Non-pigmented ciliary epithelial cell (primary cell): ENCODE measurements at regions not wholly inside any gene's neighbourhood (a gene's known extent, or its start where the extent isn't known, plus 50 kb on each side); places are given as distances from the start of the nearest gene placed in this dataset.
"Not testable (repeated sequence)": the region's sequence is repeated elsewhere in the genome, so short reads cannot be mapped to it uniquely, and the experiment has no call there.

Experiments used
- DNase-seq: peaks from one replicate; pipeline ENCODE4 v3.0.0-alpha.2; 2010; ENCODE audit warnings: low read depth

DNA sequence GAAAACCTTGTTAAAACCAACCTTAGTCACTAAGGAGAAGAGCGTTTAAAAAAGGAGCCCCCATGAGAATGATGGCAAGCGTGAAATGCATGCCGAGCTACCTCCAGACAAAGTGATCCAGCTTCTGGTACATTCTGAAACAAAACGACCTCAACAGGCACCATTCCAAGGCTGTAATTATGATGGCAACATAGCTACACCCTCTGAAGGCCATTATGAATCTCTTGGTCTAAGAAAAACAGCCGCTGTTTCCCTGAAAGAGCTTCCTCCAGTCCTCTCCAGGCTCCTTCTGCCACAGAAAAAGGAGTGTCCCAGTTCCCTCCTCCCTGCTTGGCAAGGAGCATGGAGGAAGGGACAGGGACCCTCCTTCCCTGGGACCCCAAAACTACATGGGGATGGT is 50.0 kb upstream of the ABLIM1 start:
- no peak for DNase-seq

DNA sequence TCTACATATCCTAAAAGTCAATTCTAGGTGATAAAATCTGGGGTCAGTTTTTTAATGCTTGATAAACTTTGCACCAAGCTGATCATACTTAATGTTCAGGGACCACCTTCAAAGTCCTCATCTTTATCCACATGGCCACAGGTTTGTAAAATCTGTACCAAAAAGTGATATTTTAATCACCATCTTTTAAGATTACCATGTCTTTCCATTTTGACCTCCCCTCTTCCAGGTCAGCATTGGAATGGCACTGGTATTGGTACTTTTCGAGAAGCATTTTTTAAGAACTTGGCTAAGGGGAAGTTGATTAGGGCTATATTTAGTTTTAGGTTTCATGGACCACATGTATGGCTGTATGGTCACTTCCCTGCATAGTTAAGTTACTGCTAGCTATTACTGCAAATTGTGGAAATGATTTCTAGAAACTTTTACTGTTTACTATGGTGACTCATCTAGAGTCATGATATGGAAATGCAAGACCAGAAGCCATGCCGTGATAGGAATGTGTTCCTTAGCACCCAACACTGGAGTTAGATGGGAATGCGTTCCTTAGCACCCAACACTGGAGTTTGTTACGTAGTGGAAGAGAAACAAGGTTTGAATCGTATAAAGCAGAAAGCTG is 50.8 kb upstream of the ABLIM1 start:
- peak; percentile 77 for DNase-seq

DNA sequence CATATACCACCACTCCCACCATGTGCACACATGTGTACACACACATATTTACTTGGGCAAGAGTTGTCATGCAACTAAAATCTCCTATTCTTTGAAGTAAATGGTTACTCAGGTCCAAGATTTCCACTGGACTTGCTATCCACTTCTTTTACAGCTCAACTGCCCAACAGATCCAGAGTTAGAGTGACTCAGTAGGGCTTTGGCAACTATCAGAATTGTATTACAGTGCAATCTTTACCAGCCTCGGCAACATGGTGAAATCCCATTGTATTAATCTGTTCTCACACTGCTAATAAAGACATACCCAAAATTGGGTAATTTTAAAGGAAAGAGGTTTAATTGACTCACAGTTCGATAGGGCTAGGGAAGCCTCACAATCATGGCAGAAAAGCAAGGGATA is 51.9 kb upstream of the ABLIM1 start:
- DNase-seq: no peak

DNA sequence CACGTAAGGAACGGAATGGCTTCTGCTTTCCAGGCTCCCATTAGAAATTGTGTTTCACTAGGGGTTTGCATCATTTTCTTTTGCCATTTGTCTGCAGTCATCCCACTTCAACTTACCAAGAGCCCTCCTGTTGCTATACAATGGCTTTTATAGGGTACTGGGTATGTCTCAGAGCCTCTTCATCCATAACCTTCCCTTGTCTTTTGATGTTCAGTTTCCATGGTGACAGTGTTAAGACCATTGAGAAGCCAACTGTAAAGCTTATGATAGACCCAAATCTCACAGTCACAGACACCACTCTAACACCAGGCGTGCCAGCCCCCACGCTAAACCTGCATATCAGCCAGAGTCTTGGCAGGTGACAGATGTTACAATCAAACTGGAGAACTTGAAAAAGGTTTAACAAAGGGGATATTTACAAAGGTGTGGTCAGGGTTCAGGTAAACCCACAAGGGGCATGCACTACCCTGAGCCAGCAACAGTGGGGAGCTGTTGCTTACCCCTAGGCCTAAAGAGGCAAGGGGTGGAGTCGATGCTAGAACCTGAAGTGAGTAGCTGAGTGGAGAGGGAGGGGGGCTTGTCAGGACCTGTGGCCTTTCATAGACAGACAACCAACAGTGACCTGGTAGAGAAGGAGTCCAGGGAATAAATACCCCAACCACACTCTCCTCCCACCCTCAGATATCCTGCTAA is 53.2 kb upstream of the ABLIM1 start:
- no peak for DNase-seq

DNA sequence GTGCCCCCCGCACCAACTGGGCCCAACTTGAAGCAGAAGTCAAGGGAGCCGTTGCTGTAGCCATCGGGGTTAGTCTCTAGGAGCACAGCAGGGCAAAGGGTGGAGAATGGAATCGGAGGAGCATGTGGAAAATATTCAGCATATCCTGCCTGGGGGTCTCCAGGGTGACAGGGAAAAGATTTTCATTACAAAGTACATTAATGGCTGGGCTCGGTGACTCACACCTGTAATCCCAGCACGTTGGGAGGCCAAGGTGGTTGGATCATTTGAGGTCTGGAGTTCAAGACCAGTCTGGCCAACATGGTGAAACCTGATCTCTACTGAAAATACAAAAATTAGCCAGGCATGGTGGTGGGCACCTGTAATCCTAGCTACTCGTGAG is 53.8 kb upstream of the ABLIM1 start:
- no peak for DNase-seq

DNA sequence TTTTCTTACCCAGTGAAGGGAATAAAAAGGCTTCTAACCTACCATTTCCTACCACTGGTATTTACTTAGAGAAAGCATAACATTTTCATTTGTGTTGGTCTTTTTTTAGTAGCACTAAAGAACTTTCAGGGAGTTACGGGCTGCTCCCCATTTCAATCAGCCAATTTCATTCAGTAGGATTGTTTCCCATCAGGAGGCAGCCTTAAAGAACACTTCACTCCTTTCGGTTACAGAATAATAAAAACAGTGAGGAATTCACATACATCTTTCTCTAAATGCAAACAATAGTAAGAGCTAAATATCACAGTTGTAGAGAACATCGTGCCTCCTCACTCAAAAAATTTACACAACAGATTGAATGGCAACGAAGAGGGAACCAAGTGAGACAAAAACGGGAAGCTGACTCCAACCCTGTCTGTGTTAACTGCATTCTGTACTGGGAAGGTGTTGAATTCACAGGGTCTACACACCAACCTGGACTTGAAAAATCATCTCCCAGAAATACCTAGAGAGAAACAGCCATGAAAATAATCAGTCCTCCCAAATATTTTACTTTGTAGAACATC is 55.5 kb upstream of the ABLIM1 start:
- no peak for DNase-seq

DNA sequence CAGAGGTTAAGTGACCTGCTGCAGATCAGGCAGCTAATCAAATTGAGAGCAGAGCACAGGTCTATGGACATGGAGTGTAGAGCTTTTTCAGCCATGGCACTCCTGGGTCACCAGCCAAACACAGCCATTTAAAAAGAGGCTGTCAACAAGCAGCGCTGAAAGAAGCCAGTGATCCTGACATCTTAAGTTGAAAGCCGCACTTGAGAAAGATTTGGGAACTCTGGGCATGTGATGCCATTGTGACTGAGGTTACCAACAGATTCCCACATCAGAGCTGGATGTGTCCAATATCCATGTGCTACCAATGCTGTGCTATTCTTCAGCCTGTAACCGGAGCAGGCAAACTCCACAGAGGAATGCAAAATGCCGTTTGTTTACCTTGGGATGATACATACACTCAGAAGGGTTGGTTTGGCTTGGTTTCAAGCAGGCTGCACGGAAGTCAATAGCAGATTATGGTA is 56.2 kb upstream of the ABLIM1 start:
- peak; percentile 83 for DNase-seq

DNA sequence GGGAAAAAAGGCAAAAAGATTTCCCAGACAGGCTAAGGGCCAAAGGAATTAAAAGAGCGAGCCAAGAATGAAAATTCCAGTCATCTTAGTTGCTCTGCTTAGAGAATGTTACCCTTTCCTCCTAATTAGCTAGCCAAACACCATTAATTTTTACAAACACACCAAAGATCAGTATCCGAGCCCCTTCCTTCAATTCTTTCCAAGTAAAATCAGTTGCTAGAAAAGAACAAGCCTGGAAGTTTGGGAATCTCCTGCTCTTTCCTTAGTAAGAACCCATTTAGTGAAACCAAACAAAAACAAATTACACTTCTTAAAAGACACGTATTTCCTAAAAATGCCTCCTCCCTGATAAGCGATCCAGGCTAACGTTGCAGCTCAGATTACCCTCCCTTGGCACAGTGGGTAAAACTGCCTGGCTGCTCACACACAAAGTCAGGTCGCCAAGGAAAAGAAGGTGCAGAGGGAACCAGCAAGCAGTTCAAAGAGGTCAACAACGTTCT is 57.1 kb upstream of the ABLIM1 start:
- peak; percentile 23 for DNase-seq

DNA sequence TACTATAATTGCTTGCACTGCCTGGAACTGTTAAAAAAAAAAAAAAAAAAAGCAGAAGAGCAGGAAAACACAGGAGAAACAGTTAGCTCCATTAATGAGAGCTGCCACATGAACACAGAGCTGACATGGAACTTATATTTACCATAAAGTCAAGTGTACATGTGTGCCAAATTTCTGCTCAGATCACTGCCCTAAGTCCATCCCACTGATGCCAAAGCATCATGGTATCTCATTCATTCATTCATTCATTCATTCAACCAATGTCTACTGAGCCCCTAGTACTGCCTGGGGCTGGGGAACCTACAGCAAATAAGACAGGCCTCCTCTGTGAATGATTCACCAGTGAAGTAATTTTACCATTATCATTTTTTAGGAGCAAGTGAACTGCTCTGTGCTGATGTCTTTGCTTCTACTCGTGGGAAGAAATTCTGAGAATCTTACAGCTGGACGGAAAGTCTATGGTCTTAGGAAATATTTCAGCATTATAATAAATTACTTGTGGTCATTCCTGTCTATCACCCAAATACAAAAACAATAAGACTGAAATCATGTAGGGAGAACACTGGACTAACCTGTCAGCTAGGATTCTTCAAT is 58.8 kb upstream of the ABLIM1 start:
- no peak for DNase-seq

DNA sequence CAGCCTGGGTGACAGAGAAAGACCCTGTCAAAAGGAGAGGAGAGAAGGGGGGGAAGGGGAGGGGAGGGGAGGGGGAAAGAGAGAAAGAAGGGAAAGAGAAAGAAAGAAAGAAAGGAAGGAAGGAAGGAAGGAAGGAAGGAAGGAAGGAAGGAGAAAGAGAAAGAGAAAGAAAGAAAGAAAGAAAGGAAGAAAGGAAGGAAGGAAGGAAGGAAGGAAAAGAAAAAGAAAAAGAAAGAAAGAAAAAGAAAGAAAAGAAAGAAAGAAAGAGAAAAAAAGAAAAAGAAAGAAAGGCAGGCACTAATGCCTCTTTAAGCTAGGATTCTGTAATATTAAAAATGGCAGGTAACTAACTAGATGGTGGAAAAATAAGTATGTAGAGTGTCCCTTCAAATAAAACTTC is 59.8 kb upstream of the ABLIM1 start:
- not testable (repeated sequence) for DNase-seq

DNA sequence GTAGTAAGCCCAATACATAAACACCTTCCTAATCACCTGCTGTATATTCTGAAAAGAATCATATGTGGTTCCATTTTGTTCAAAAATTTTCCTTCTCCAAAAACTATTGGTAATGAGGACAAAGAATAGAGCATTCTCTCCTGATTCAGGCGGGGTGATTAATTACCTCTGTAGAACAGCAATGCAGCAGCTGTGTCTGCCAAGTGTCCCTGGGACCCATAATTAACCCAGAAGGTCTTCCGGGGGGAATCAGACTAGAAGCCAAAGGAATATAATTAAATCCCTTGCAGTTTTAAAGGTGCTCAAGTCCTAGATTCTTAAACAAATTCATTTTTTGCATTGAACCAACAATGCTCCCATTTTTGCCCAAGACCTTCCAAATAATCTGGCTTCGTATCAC is 60.3 kb upstream of the ABLIM1 start:
- no peak for DNase-seq

DNA sequence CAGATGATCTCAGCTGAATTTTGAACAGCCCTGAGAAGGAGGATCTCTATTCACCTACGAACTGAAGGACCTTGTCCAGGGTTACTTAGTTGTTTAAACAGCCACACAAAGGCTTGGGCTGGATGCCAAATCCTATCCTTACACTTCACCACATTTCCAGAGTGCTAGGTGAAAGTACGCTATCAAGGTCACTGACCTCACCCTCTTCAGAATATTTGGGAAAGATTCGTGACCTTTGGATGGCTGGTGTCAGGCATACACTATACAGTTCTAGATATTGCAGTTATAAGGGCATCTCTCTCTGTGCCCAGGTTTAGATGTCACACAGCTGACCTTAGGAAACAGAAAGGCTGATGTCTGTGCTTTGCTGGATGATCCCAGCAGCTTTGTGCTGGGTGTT is 61.2 kb upstream of the ABLIM1 start:
- DNase-seq: no peak

DNA sequence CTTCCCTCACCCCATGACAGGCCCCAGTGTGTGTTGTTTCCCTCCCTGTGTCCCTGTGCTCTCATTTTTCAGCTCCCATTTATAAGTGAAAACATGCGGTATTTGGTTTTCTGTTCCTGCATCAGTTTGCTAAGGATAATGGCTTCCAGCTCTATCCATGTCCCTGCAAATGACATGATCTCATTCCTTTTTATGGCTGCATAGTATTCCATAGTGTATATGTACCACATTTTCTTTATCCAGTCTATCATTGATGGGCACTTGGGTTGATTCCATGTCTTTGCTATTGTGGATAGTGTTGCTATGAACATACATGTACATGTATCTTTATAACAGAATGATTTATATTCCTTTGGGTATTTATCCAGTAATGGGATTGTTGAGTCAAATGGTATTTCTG is 61.9 kb upstream of the ABLIM1 start:
- DNase-seq: not testable (repeated sequence)

DNA sequence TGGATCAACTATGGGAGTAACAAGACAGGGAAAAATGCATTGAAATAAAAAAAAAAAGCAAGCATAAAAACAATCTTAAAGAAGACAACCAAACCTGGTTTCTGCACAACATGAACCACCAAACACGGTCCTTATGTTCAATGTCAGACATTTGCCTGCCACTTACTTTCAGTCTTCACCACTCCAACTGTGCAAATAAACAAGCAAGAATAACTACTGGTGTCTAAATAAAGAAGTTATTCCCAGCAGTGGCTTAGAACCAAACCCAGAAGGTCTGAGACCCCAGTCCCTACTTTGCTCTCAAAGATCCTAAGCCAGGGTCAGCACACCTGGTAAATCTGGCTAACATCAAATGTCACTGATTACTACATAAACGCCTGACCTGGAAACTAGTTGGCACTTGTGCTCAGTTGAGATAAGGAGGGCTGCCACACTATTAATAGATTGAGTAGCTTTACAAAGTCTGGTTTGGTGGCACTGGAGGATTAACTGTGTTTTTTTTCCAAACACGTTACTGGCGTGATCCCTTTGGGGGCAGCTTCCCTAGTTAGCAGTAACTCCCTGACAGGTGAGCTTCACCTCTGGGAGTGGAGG is 62.7 kb upstream of the ABLIM1 start:
- DNase-seq: no peak

DNA sequence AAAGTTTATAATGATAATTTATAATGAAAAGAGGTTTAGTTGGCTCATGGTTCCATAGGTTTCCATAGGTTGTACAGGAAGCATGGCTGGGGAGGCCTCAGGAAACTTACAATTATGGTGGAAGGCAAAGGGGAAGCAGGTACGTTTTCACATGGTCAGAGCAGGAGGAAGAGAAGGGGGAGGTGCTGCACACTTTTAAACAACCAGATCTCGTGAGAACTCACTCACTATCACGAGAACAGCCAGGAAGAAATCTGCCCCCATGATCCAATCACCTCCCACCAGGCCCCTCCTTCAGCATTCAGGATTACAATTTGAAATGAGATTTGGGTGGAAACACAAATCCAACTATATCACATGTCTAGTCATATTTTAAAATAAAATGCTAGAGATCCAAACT is 64.1 kb upstream of the ABLIM1 start:
- DNase-seq: not testable (repeated sequence)

DNA sequence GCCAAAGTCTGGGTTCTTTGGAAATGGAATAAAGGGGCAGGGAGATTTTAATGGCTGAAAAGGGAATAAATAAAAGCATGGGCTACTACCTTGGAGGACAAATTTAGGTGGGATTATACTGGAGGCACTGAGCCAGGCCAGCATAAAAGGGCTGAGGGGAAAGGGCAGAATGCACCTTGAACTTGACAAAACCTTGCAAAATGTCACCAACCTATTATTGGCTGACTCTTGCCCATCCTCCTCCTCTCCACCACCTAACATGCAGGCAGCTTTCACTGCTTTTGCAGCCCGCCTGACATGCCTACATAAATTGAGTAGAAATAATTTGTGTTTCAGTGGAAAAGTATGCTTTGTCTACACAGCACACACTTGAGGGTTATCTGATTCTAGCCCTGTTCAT is 65.3 kb upstream of the ABLIM1 start:
- DNase-seq: no peak

DNA sequence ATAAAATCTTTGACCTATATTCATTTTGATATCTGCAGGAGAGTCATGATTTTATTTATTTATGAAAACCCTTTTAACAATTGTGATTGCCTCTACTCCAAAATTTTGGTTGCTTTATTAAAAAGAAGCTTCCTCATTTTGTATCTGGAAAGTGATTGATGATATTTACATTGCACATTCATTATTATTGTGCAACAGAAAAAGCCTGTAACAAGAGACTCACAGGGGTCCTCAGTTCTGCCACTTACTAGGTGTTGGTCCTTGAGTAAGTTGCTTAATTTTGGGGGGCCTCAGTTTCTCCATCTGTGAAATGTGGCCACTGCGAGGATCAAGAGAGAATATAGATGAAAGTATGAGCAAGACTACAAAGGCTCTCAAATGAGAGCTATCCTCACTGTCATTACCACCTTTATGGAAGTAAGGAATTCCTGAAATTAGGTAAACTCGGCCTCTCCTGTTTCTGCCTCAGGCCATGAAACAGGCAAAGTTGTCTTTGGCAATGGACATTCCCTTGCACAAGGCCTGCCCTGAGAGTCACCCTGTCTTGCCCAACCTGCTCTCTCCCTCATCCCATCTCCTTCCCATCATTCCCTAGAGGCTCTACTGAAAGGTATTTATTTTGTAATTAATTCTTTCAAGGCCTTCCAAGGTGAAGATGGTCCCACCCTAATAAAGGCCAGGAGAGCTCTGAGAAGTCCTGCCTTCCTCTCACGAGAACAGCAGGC is 66.1 kb upstream of the ABLIM1 start:
- DNase-seq: no peak

DNA sequence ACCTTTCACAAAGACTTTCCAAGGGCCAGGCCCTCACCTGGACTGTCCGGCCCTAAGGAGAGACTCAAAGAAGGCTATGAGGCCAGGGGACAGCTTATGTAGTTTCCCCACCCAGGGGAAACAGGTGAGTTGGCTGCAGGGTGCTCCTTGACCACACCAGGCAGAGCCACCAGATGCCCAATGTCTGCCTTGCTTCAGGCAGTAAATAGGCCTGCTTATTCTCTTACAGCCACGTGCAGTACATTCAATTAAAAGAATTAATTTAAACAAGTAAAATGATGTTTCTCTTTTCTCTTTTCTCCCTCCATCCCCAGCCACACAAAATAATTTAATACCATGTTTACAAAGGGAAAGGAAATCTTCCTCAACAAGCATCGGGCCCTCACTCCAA is 66.6 kb upstream of the ABLIM1 start:
- DNase-seq: no peak

DNA sequence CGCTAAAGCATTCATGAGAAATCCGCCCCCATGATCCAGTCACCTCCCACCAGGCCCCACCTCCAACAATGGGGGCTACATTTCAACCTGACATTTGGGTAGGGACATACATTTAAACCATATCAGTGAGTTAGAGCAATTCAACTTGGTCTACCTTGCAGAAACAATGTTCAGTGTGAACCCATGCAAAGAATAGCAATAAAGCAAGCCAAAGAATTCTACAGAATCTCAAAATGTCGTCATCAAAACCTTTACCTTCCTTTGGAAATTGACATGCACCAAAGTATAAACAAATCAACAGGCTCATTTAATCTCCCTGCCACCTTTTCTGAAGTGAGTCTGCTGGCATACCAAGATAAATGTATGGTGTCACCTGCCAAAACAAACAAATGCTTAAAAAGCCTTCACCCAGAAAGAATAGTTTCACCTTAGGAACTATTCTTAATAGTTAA is 68.8 kb upstream of the ABLIM1 start:
- DNase-seq: no peak

DNA sequence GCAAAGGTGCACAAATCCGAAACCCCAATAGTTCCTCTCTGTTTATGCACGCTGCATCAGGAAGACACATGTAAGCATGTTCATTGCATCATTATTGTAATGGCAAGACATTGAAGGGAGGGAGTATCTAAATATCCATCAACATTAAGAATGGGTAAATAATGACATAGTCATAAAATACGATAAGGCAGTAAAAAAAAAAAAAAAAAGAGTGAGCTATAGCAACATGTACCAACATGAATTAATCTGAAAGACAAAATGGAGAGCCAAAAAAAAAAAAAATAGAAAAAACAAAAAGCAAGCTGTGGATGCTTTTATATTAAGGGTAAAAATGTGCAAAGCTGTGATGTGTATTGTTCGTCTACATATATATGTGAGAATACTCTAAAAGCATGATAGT is 70.2 kb upstream of the ABLIM1 start:
- DNase-seq: no peak

DNA sequence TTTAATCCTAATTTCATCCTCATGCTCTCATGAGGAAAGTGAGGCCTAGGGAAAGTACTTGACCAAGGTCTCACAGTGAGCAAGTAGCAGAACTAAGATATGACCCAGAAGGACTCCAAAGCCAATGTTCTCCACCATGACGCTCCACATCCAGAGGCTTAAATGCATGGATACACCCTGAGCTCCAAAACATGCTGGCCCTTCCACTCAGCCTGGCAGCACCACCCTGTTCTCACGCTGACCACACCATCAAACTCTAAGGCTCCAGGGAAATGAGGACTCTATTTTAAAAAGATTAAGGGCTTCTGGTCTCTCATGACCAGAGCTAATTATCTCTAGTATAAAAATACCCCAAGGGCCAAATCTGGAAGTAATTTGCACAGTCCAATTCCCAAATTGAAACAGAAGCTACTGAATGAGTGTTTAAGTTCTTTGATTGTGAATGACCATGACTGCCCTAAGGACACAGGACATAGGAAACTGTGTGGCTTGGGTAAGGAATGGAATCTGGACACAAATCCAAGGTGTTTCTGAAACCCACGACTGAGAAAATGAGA is 71.1 kb upstream of the ABLIM1 start:
- DNase-seq: no peak

DNA sequence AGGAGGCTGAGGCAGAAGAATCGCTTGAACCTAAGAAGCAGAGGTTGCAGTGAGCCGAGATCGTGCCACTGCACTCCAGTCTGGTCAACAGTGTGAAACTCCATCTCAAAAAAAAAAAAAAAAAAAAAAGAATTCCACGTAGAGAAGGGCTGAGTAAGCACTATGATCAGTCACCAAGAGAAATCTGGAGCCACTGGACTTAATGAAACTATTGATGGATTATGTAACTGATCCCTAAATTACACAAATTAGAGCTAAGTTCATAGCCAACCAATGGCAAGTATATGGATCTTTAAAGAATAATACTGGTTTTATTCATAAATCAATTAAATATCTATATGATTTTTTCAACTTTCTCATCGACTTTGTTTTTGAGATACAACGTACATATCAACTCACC is 72.2 kb upstream of the ABLIM1 start:
- no peak for DNase-seq
